ENCODE measurements at regions not wholly inside any gene's neighbourhood (a gene's known extent, or its start where the extent isn't known, plus 50 kb on each side); places are given as distances from the start of the nearest gene placed in this dataset.

DNA sequence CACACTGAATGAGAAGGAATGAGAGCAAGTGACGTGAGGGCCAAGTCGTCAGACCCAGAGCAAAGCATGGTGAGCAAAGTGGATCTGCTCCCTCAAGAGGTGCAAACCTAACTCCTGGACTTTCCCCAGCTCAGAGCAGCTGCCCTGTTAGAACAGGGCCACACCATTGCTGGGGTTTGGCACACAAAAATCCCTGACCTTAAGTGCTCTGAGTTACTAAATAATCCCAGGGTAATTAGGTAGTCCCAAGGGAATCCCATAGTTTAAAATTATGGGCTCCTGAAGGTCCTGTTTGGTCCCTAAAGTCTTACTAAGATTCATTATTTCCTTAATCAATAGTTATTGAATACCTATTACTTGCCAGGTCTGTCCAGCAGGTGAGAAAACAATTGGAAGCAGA is 165.1 kb upstream of the TNFAIP3 start:
- Histone ChIP-seq H3K27ac (no peak overlapping the region), H3K4me1 (ENCODE audit: low read depth) (peaks cover 47% of the 10 kb centered on the region), H3K36me3 (no peaks in the 10 kb centered on the region), H3K4me3 (no peak overlapping the region), H3K27me3 (no peaks in the 10 kb centered on the region), H3K9me3 (ENCODE audit: low read depth) (no peaks in the 10 kb centered on the region)
- no peak for DNase-seq (ENCODE audit: low read depth in 1 of 2, low spot score in 1 of 2)
- TF ChIP-seq, protein P1, sequence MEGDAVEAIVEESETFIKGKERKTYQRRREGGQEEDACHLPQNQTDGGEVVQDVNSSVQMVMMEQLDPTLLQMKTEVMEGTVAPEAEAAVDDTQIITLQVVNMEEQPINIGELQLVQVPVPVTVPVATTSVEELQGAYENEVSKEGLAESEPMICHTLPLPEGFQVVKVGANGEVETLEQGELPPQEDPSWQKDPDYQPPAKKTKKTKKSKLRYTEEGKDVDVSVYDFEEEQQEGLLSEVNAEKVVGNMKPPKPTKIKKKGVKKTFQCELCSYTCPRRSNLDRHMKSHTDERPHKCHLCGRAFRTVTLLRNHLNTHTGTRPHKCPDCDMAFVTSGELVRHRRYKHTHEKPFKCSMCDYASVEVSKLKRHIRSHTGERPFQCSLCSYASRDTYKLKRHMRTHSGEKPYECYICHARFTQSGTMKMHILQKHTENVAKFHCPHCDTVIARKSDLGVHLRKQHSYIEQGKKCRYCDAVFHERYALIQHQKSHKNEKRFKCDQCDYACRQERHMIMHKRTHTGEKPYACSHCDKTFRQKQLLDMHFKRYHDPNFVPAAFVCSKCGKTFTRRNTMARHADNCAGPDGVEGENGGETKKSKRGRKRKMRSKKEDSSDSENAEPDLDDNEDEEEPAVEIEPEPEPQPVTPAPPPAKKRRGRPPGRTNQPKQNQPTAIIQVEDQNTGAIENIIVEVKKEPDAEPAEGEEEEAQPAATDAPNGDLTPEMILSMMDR (IDR thresholded peaks at IDR 0.05; ENCODE audit: low read depth, low read length) = no peak

DNA sequence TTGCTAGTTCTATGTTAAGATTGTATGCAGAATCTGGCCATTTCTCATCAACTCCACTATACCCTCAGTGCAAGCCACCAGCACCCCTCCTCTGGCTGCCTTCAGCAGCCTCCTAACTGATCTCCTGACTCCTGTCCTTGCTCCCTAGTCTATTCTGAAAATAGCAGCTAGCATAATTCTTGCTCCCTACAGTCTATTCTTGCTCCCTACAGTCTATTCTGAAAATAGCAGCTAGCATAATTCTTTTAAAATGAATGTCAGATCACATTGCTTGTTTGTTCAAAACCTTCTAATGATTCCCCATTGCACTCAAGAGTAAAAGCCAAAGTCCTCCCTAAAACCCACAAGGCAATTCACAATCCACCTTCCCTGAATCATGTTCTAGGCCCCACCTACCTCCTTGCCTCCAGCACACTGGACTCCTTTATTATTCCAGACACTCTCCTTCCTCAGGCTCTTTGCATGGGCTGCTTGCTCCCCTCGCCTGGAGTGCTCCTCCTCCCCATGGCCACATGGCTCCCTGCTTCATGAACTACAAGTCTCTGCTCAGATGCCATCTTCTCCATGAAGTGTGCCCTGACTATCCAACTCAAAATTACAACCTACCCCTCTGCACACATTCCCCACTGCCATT is 164.2 kb upstream of the TNFAIP3 start:
- no peaks in the 10 kb centered on the region for H3K36me3 ChIP-seq
- no peaks in the 10 kb centered on the region for H3K27me3 ChIP-seq
- no peak for DNase-seq (ENCODE audit: low read depth in 1 of 2, low spot score in 1 of 2)
- peaks cover 40% of the 10 kb centered on the region for H3K4me1 ChIP-seq (ENCODE audit: low read depth)
- TF ChIP-seq, protein P1 (IDR thresholded peaks at IDR 0.05; ENCODE audit: low read depth, low read length) = no peak
- no peaks in the 10 kb centered on the region for H3K9me3 ChIP-seq (ENCODE audit: low read depth)
- H3K4me3 ChIP-seq = no peak overlapping the region
- H3K27ac ChIP-seq = no peak overlapping the region

DNA sequence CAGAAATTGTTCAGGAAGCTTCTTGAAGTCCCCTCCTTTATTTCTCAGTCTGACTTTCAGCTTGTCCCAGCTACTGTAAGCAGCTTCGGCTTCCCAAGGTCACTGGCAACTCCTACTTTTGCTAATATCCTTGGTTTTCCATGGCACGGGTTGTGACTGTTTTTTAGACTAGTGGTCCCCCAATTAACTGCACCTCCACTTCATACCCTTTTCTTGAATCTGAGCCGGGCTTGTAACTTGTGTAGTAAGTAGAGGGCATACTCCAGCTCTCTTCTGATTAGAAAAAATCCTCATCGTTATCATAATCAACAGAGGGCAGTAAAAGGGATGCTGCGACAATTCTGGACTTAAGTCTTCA is 162.3 kb upstream of the TNFAIP3 start:
- TF ChIP-seq, protein P1 (IDR thresholded peaks at IDR 0.05; ENCODE audit: low read depth, low read length) = no peak
- H3K4me3 ChIP-seq = no peak overlapping the region
- H3K27me3 ChIP-seq = no peaks in the 10 kb centered on the region
- H3K4me1 ChIP-seq (ENCODE audit: low read depth) = peaks cover 27% of the 10 kb centered on the region
- H3K27ac ChIP-seq = peak overlapping the region; percentile 68
- no peaks in the 10 kb centered on the region for H3K36me3 ChIP-seq
- DNase-seq (ENCODE audit: low read depth in 1 of 2, low spot score in 1 of 2) = peak in 1 of 2 donors; percentile 37
- no peaks in the 10 kb centered on the region for H3K9me3 ChIP-seq (ENCODE audit: low read depth)

DNA sequence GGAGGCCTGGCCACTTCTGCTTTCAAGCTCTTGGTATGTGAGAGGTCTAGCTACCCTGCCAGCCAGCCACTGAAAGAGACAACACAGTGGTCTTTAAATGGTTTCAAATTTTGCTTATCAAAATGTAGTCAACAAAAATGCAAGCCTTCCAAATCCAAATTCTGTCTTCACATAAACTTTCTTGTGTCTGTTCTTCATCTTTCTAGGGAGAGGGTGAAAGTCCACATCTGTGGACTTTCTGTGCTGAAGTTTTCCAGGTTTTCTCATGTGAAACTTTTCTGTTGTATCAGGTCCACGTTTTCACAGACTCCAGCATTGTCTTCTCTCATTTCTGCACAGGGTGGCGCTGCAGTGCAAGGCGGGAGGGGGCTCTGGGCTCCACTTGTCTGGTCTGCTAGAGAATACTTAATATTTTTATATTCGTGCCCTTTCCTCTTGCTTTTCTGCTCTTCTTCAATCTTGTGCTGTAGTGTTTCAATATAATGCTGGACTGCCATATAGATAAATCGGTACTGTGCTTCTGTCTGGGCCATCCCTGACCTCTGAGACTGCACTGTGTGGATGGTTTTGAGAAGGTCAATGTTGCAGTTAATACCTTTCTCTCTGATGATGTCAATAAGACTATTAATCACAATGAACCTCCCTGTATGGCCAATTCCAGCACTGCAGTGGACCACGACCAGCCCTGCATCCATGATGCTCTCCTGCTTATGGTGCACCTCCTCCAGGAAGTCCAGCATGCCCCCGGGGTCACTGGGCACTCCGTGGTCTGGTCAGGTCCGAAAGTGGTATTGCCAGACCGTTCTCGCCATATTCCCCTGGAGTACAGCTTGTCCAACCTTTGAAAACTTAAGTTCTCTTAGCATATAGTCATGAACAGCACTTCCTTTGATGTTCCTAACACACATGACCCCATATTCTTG is 161.6 kb upstream of the TNFAIP3 start:
- Histone ChIP-seq H3K36me3 (no peaks in the 10 kb centered on the region), H3K4me3 (no peak overlapping the region), H3K27me3 (no peaks in the 10 kb centered on the region), H3K27ac (peak overlapping the region; percentile 68), H3K4me1 (ENCODE audit: low read depth) (peaks cover 27% of the 10 kb centered on the region), H3K9me3 (ENCODE audit: low read depth) (no peaks in the 10 kb centered on the region)
- DNase-seq (ENCODE audit: low read depth in 1 of 2, low spot score in 1 of 2) = peak; percentile 77 to 78
- TF ChIP-seq, protein P1 (IDR thresholded peaks at IDR 0.05; ENCODE audit: low read depth, low read length) = peak; percentile 90

DNA sequence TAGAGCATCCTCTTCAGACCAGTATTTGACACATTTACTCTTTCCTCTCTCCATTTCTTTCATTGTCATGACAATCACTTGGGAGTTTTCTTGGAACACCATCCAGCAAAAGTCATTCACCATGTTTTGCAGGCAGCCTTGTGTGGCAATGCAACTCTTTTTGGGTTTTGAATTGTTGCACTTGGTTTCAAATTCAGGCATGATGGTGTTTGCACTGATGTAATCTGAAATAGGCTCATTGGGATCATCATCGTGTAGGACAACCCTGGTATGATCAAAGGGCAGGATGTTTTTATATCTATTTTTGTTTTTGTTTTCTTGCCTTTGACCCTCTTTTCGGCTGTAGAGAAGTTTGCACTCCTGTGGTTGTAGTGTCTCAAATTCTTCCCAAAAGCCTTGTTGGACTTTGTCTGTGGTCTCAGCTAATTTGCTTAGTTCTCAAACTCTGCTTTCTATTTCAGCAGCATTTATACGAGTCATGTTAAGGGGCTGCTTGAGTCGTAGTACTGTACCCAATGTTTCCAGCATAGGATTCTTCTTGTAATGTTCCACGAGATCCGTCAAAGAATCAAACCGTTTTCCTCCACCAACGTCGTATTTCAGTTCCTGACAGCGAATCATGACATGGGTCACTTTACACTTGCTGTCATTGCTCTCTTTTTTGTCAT is 160.8 kb upstream of the TNFAIP3 start:
- Histone ChIP-seq H3K9me3 (ENCODE audit: low read depth) (no peaks in the 10 kb centered on the region), H3K4me1 (ENCODE audit: low read depth) (peaks cover 24% of the 10 kb centered on the region), H3K27me3 (no peaks in the 10 kb centered on the region), H3K36me3 (no peaks in the 10 kb centered on the region), H3K4me3 (no peak overlapping the region), H3K27ac (no peak overlapping the region)
- DNase-seq (ENCODE audit: low read depth in 1 of 2, low spot score in 1 of 2) = no peak
- TF ChIP-seq, protein P1 (IDR thresholded peaks at IDR 0.05; ENCODE audit: low read depth, low read length) = no peak

All from cardiac muscle cell (in vitro differentiated cells and primary cell).